ENCODE measurements at regions not wholly inside any gene's neighbourhood (a gene's known extent, or its start where the extent isn't known, plus 50 kb on each side); places are given as distances from the start of the nearest gene placed in this dataset.

GRCh38 chr16:86074651-86075487 lies 175.9 kb downstream of the IRF8 start:
- no peak overlapping the region for H3K27ac Mint-ChIP-seq
- H3K36me3 Mint-ChIP-seq: no peaks in the 10 kb centered on the region
- peaks cover 9% of the 10 kb centered on the region for H3K4me1 Mint-ChIP-seq
- no peak overlapping the region for H3K4me3 Mint-ChIP-seq
- DNase-seq (ENCODE audit: low spot score in 2 of 2, unreplicated experiment in 2 of 2): no peak
- peaks cover 71% of the 10 kb centered on the region for H3K27me3 Mint-ChIP-seq (ENCODE audit: low read depth)
- no peak for TF ChIP-seq CTCF (IDR thresholded peaks at IDR 0.05; ENCODE audit: unreplicated experiment)
- no peaks in the 10 kb centered on the region for H3K9me3 Mint-ChIP-seq

- H3K4me3 Mint-ChIP-seq: no peak overlapping the region
- H3K27ac Mint-ChIP-seq: no peak overlapping the region
- TF ChIP-seq CTCF (IDR thresholded peaks at IDR 0.05; ENCODE audit: unreplicated experiment): no peak
- H3K9me3 Mint-ChIP-seq: no peaks in the 10 kb centered on the region
- H3K36me3 Mint-ChIP-seq: no peaks in the 10 kb centered on the region
- no peak for DNase-seq (ENCODE audit: low spot score in 2 of 2, unreplicated experiment in 2 of 2)
- H3K27me3 Mint-ChIP-seq (ENCODE audit: low read depth): peaks cover 74% of the 10 kb centered on the region
- peaks cover 9% of the 10 kb centered on the region for H3K4me1 Mint-ChIP-seq
These were observed 176.5 kb downstream of the IRF8 start for GRCh38 chr16:86075488-86075785.

GRCh38 chr16:86075839-86076440 lies 177.0 kb downstream of the IRF8 start:
- H3K4me3 Mint-ChIP-seq: no peak overlapping the region
- peaks cover 9% of the 10 kb centered on the region for H3K4me1 Mint-ChIP-seq
- H3K9me3 Mint-ChIP-seq: no peaks in the 10 kb centered on the region
- H3K27me3 Mint-ChIP-seq (ENCODE audit: low read depth): peaks cover 73% of the 10 kb centered on the region
- H3K36me3 Mint-ChIP-seq: no peaks in the 10 kb centered on the region
- no peak for TF ChIP-seq CTCF (IDR thresholded peaks at IDR 0.05; ENCODE audit: unreplicated experiment)
- no peak for DNase-seq (ENCODE audit: low spot score in 2 of 2, unreplicated experiment in 2 of 2)
- H3K27ac Mint-ChIP-seq: no peak overlapping the region

GRCh38 chr16:86076606-86077005 lies 177.6 kb downstream of the IRF8 start:
- peaks cover 68% of the 10 kb centered on the region for H3K27me3 Mint-ChIP-seq (ENCODE audit: low read depth)
- TF ChIP-seq CTCF (IDR thresholded peaks at IDR 0.05; ENCODE audit: unreplicated experiment): no peak
- no peak for DNase-seq (ENCODE audit: low spot score in 2 of 2, unreplicated experiment in 2 of 2)
- H3K4me3 Mint-ChIP-seq: no peak overlapping the region
- peaks cover 9% of the 10 kb centered on the region for H3K4me1 Mint-ChIP-seq
- H3K9me3 Mint-ChIP-seq: no peaks in the 10 kb centered on the region
- no peak overlapping the region for H3K27ac Mint-ChIP-seq
- H3K36me3 Mint-ChIP-seq: no peaks in the 10 kb centered on the region

GRCh38 chr16:86077243-86077940 lies 178.4 kb downstream of the IRF8 start:
- no peak for DNase-seq (ENCODE audit: low spot score in 2 of 2, unreplicated experiment in 2 of 2)
- no peak for TF ChIP-seq CTCF (IDR thresholded peaks at IDR 0.05; ENCODE audit: unreplicated experiment)
- no peak overlapping the region for H3K4me3 Mint-ChIP-seq
- H3K4me1 Mint-ChIP-seq: peaks cover 9% of the 10 kb centered on the region
- peaks cover 66% of the 10 kb centered on the region for H3K27me3 Mint-ChIP-seq (ENCODE audit: low read depth)
- no peaks in the 10 kb centered on the region for H3K36me3 Mint-ChIP-seq
- H3K9me3 Mint-ChIP-seq: no peaks in the 10 kb centered on the region
- no peak overlapping the region for H3K27ac Mint-ChIP-seq

Measured in mesothelial cell of epicardium (in vitro differentiated cells).